Superior temporal gyrus (tissue), 1 donor: ENCODE measurements at regions not wholly inside any gene's neighbourhood (a gene's known extent, or its start where the extent isn't known, plus 50 kb on each side); places are given as distances from the start of the nearest gene placed in this dataset.

Experiments used
- DNase-seq: peaks from one replicate; pipeline ENCODE4 v3.0.0-alpha.2; 2016; ENCODE audit errors: extremely low spot score

- no peak for DNase-seq
Measured at GRCh38 chr18:39825485-39826150, 2129.4 kb upstream of the PIK3C3 start.

- DNase-seq, result no peak
Measured at GRCh38 chr18:39806525-39806924, 2148.5 kb upstream of the PIK3C3 start.

- DNase-seq, result no peak
Measured at GRCh38 chr18:39805218-39805617, 2149.8 kb upstream of the PIK3C3 start.

GRCh38 chr18:39802648-39803229, 2152.3 kb upstream of the PIK3C3 start:
- DNase-seq, result no peak

- no peak for DNase-seq
Measured at GRCh38 chr18:39801848-39802247, 2153.2 kb upstream of the PIK3C3 start.

- DNase-seq, result no peak
Measured at GRCh38 chr18:39801010-39801409, 2154.0 kb upstream of the PIK3C3 start.

- DNase-seq, result no peak
Measured at GRCh38 chr18:39799006-39799405, 2156.0 kb upstream of the PIK3C3 start.

GRCh38 chr18:39796393-39796792, 2158.6 kb upstream of the PIK3C3 start:
- DNase-seq, result no peak

- DNase-seq, result no peak
Measured at GRCh38 chr18:39795350-39795749, 2159.7 kb upstream of the PIK3C3 start.

- DNase-seq, result no peak
Measured at GRCh38 chr18:39793609-39794008, 2161.4 kb upstream of the PIK3C3 start.

GRCh38 chr18:39788383-39788782, 2166.7 kb upstream of the PIK3C3 start:
- DNase-seq, result no peak

GRCh38 chr18:39786477-39786876, 2168.6 kb upstream of the PIK3C3 start:
- DNase-seq, result no peak

- no peak for DNase-seq
Measured at GRCh38 chr18:39784541-39784940, 2170.5 kb upstream of the PIK3C3 start.

- DNase-seq, result peak; percentile 30
Measured at GRCh38 chr18:39781565-39781964, 2173.5 kb upstream of the PIK3C3 start.

GRCh38 chr18:39780774-39781173, 2174.3 kb upstream of the PIK3C3 start:
- DNase-seq, result no peak

- no peak for DNase-seq
Measured at GRCh38 chr18:39779926-39780325, 2175.1 kb upstream of the PIK3C3 start.

GRCh38 chr18:39776766-39777165, 2178.3 kb upstream of the PIK3C3 start:
- no peak for DNase-seq

- no peak for DNase-seq
Measured at GRCh38 chr18:39774957-39775598, 2180.0 kb upstream of the PIK3C3 start.

- no peak for DNase-seq
Measured at GRCh38 chr18:39773646-39774045, 2181.4 kb upstream of the PIK3C3 start.

- no peak for DNase-seq
Measured at GRCh38 chr18:39772155-39772919, 2182.7 kb upstream of the PIK3C3 start.

GRCh38 chr18:39770399-39770798, 2184.6 kb upstream of the PIK3C3 start:
- no peak for DNase-seq

- DNase-seq, result no peak
Measured at GRCh38 chr18:39764873-39765272, 2190.2 kb upstream of the PIK3C3 start.

GRCh38 chr18:39761273-39761672, 2193.8 kb upstream of the PIK3C3 start:
- DNase-seq, result no peak
